GM18868 (cell line): ENCODE measurements at regions not wholly inside any gene's neighbourhood (a gene's known extent, or its start where the extent isn't known, plus 50 kb on each side); places are given as distances from the start of the nearest gene placed in this dataset.

Experiments
- ATAC-seq: cut with Tn5 transposase; IDR thresholded peaks from one replicate; pipeline ENCODE4 v1.9.1; 2021; ENCODE audit warnings: mild to moderate bottlenecking, moderate library complexity; ENCODE audit not compliant: unreplicated experiment

GRCh38 chr17:79506150-79506870 lies 104.5 kb downstream of the RBFOX3 start:
- ATAC-seq = no peak

- no peak for ATAC-seq
Observed at GRCh38 chr17:79505199-79505598, 105.7 kb downstream of the RBFOX3 start.

- ATAC-seq = no peak
Observed at GRCh38 chr17:79504181-79504605, 106.7 kb downstream of the RBFOX3 start.

GRCh38 chr17:79503126-79503839 lies 107.6 kb downstream of the RBFOX3 start:
- no peak for ATAC-seq

- ATAC-seq = no peak
Observed at GRCh38 chr17:79501910-79502309, 108.9 kb downstream of the RBFOX3 start.

GRCh38 chr17:79500745-79501618 lies 109.9 kb downstream of the RBFOX3 start:
- no peak for ATAC-seq

GRCh38 chr17:79498854-79499253 lies 112.0 kb downstream of the RBFOX3 start:
- no peak for ATAC-seq

- ATAC-seq = no peak
Observed at GRCh38 chr17:79497777-79498348, 113.0 kb downstream of the RBFOX3 start.

- no peak for ATAC-seq
Observed at GRCh38 chr17:79496422-79497005, 114.3 kb downstream of the RBFOX3 start.

GRCh38 chr17:79495665-79496064 lies 115.2 kb downstream of the RBFOX3 start:
- ATAC-seq = no peak

- ATAC-seq = no peak
Observed at GRCh38 chr17:79491006-79491405, 119.8 kb downstream of the RBFOX3 start.

GRCh38 chr17:79490530-79490929 lies 120.3 kb downstream of the RBFOX3 start:
- no peak for ATAC-seq

GRCh38 chr17:79487149-79487548 lies 123.7 kb downstream of the RBFOX3 start:
- ATAC-seq = no peak

GRCh38 chr17:79485991-79486390 lies 124.9 kb downstream of the RBFOX3 start:
- no peak for ATAC-seq

GRCh38 chr17:79485419-79485985 lies 125.3 kb downstream of the RBFOX3 start:
- ATAC-seq = no peak

GRCh38 chr17:79484600-79485418 lies 126.0 kb downstream of the RBFOX3 start:
- no peak for ATAC-seq

- no peak for ATAC-seq
Observed at GRCh38 chr17:79483842-79484241, 127.0 kb downstream of the RBFOX3 start.

- ATAC-seq = no peak
Observed at GRCh38 chr17:79482727-79483521, 127.9 kb downstream of the RBFOX3 start.

- no peak for ATAC-seq
Observed at GRCh38 chr17:79479876-79480275, 131.0 kb downstream of the RBFOX3 start.
